ENCODE measurements at regions not wholly inside any gene's neighbourhood (a gene's known extent, or its start where the extent isn't known, plus 50 kb on each side); places are given as distances from the start of the nearest gene placed in this dataset.

DNA sequence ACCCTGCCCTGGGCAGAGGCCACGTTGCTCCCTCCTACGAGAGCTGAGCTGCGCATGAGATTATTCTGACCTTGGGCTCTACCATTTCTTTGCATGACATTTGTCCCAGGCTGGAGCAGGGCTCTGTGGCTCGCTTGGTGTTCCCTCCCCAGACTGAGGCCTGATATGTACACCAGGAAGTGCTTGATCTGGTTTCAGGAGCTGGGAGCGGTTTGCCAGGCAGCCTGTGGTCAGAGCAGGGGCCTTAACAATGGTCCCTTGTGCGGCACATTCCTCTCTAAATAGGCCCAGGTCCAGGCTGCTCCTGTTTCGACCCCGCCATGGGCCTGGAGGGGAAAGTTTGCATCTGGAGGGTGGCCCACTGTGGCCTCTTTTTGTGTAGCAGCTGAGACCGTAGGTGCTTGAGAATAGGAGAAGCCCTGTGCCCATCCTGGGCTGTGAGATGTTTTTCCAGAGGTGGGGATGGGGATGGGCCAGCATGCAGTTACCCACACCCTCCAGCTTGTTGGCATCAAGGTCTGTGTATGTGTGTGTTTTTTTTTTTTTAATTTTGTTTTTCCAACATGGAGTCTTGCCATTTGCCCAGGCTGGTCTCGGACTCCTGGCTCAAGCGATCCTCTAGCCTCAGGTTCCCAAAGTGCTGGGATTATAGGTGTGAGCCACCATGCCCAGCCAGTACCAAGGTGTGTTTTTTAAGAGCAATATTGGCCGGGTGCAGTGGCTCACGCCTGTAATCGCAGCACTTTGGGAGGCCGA, 253.9 kb downstream of the SEC14L1 start (continued):
- TF ChIP-seq, protein P1, sequence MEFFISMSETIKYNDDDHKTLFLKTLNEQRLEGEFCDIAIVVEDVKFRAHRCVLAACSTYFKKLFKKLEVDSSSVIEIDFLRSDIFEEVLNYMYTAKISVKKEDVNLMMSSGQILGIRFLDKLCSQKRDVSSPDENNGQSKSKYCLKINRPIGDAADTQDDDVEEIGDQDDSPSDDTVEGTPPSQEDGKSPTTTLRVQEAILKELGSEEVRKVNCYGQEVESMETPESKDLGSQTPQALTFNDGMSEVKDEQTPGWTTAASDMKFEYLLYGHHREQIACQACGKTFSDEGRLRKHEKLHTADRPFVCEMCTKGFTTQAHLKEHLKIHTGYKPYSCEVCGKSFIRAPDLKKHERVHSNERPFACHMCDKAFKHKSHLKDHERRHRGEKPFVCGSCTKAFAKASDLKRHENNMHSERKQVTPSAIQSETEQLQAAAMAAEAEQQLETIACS (CRISPR knock-in tag; IDR thresholded peaks at IDR 0.05): no peak
- TF ChIP-seq MXD4 (CRISPR knock-in tag; IDR thresholded peaks at IDR 0.05) (peak; percentile 26; the same call in 1 of the 2 replicates), HDAC2 (CRISPR knock-in tag; IDR thresholded peaks at IDR 0.05) (peak; percentile 92), NR2C2 (CRISPR knock-in tag; IDR thresholded peaks at IDR 0.05; ENCODE audit: borderline replicate concordance) (peak; percentile 77; the same call in 1 of the 2 replicates), TCF7 (IDR thresholded peaks at IDR 0.05; ENCODE audit: low read depth) (no peak; the same call in 1 of the 2 replicates), ZNF713 (CRISPR knock-in tag; IDR thresholded peaks at IDR 0.05) (0 out of 2 replicates have a peak, but pooled peaks have one; percentile 8), ZNF567 (CRISPR knock-in tag; IDR thresholded peaks at IDR 0.05; ENCODE audit: borderline replicate concordance) (peak; percentile 87; the same call in 1 of the 2 replicates), MYC (CRISPR knock-in tag; IDR thresholded peaks at IDR 0.05; ENCODE audit: borderline replicate concordance) (peak; percentile 73; the same call in 1 of the 2 replicates), ZNF335 (CRISPR knock-in tag; IDR thresholded peaks at IDR 0.05) (peak; percentile 73; the same call in 1 of the 2 replicates), ZC3H13 (CRISPR knock-in tag; IDR thresholded peaks at IDR 0.05) (0 out of 2 replicates have a peak, but pooled peaks have one; percentile 42), DPF2 (CRISPR knock-in tag; IDR thresholded peaks at IDR 0.05; ENCODE audit: borderline replicate concordance, low read depth) (peak; percentile 58; the same call in 1 of the 2 replicates), HNF4G (IDR thresholded peaks at IDR 0.05; ENCODE audit: borderline replicate concordance, low read depth, low read length) (peak; percentile 48; the same call in 1 of the 2 replicates), HNF4G (CRISPR knock-in tag; IDR thresholded peaks at IDR 0.05; ENCODE audit: borderline replicate concordance, low read depth) (peak; percentile 74; the same call in 1 of the 2 replicates), ZNF552 (CRISPR knock-in tag; IDR thresholded peaks at IDR 0.05; ENCODE audit: borderline replicate concordance) (no peak), YY1 (IDR thresholded peaks at IDR 0.05; ENCODE audit: insufficient read depth, insufficient replicate concordance, low read depth, low read length) (peak; percentile 56), ZNF230 (CRISPR knock-in tag; IDR thresholded peaks at IDR 0.05) (peak; percentile 64), ZNF879 (CRISPR knock-in tag; IDR thresholded peaks at IDR 0.05) (0 out of 2 replicates have a peak, but pooled peaks have one; percentile 49), KLF15 (CRISPR knock-in tag; IDR thresholded peaks at IDR 0.05; ENCODE audit: borderline replicate concordance) (no peak)
- TF ChIP-seq, protein P2, sequence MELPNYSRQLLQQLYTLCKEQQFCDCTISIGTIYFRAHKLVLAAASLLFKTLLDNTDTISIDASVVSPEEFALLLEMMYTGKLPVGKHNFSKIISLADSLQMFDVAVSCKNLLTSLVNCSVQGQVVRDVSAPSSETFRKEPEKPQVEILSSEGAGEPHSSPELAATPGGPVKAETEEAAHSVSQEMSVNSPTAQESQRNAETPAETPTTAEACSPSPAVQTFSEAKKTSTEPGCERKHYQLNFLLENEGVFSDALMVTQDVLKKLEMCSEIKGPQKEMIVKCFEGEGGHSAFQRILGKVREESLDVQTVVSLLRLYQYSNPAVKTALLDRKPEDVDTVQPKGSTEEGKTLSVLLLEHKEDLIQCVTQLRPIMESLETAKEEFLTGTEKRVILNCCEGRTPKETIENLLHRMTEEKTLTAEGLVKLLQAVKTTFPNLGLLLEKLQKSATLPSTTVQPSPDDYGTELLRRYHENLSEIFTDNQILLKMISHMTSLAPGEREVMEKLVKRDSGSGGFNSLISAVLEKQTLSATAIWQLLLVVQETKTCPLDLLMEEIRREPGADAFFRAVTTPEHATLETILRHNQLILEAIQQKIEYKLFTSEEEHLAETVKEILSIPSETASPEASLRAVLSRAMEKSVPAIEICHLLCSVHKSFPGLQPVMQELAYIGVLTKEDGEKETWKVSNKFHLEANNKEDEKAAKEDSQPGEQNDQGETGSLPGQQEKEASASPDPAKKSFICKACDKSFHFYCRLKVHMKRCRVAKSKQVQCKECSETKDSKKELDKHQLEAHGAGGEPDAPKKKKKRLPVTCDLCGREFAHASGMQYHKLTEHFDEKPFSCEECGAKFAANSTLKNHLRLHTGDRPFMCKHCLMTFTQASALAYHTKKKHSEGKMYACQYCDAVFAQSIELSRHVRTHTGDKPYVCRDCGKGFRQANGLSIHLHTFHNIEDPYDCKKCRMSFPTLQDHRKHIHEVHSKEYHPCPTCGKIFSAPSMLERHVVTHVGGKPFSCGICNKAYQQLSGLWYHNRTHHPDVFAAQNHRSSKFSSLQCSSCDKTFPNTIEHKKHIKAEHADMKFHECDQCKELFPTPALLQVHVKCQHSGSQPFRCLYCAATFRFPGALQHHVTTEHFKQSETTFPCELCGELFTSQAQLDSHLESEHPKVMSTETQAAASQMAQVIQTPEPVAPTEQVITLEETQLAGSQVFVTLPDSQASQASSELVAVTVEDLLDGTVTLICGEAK (IDR thresholded peaks at IDR 0.05): no peak
- TF ChIP-seq, protein P2 (CRISPR knock-in tag; IDR thresholded peaks at IDR 0.05): peak; percentile 49; the same call in 1 of the 2 replicates

All from HepG2 (cell line).